ENCODE measurements at regions not wholly inside any gene's neighbourhood (a gene's known extent, or its start where the extent isn't known, plus 50 kb on each side); places are given as distances from the start of the nearest gene placed in this dataset.

- no peak for DNase-seq
These were observed 412.3 kb upstream of the ID4 start for GRCh38 chr6:19424853-19425252.

DNA sequence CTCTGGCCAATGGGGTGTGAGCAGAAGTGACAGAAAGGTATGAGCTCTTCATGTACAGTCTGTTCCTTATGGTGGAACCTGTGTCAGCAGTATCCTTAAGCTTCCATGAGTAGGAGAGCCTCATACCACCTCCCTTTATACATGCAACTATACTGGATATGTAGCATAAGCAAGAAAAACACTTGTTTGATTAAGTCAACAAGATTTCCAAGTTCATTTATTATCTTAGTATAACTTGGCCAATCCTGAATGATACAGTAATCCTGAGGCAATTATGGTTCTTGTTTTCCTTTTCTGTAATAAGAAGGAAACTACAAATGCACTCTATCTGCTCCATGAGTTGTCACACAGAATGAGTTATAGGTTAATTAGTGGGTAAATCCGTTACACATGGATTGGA, 409.6 kb upstream of the ID4 start:
- DNase-seq: no peak

DNA sequence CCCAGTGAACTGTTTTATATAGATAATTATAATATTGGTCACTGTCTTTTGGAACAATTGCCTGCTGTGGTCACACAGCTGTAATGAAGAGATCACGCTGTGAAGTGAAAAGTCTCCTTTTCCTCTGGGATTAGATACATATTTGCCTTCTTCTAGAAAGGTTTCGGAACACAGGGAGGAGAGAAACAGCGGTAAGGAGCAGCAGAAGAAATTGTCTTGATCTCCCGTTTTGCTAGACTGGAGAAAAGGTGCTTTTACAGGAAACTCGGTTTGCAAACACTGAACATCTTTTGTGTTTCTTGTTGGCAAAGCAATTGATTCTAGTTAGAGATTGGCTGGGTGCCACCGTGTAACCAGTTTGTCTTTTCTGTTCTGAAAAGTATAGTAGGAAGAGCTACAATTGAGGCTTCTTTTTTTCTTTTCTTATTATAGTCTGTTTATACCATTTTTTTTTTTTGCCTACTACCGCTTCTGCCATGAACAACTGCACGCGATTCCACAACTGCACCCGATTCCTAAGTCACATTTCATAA, 404.1 kb upstream of the ID4 start:
- no peak for DNase-seq

DNA sequence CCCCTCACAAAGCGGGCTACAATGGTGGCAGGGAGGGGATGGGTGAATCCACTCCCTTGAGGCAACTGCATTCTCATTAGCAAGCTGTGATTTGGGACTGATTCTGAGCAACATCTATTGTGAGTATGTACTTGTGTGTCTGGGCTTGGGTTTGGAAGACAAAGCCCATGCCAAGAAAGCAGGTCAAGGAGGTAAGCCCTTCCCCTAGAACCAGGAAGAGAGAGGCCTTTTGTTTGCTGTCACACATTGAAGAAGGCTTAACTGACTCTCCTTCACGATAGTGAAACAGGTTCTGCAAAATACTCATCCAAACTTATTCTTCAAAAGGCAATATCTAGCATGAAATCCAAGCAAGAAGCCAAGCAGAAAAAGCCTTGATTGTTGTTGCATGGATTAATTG, 403.1 kb upstream of the ID4 start:
- DNase-seq: no peak

- no peak for DNase-seq
These were observed 401.4 kb upstream of the ID4 start for GRCh38 chr6:19435755-19436154.

GRCh38 chr6:19438566-19439353, 398.4 kb upstream of the ID4 start:
- DNase-seq: no peak

DNA sequence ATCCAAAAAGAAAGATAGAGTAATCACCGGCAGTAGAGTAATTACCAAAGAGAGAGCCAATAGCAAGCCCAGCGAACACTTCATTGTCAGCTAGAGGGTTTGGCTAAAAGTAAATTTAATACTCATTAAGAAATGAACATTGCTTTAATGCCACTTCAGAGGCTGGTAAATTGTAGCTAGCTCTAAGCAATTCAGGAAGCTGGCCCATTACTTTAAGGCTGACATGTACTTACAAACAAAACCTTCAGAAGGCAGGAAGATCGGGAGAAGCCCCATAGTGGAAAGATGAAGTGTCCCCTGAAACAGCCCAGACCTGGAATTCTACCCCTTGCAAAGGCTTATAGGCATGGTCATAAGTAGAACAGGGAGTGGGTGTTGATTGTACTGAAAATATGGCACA, 396.6 kb upstream of the ID4 start:
- no peak for DNase-seq

DNA sequence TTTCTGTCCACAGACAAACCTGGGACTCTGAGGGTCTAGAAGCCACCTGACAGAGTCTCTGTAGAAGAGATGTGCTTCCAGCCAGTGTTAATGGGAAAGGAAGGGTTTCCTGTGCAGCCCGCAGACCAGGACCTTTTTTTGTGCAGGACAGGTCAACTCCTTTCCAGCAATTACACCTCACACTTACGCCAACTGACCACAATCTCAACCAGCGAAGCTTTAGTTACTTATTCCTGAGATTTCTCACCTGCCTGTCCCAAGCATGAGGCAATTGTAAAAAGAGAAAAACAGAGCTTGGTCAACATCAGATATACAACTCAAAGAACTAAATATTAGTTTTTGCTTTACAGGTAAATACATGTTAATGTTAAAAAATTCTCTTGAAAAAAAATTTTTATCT, 393.8 kb upstream of the ID4 start:
- no peak for DNase-seq

DNA sequence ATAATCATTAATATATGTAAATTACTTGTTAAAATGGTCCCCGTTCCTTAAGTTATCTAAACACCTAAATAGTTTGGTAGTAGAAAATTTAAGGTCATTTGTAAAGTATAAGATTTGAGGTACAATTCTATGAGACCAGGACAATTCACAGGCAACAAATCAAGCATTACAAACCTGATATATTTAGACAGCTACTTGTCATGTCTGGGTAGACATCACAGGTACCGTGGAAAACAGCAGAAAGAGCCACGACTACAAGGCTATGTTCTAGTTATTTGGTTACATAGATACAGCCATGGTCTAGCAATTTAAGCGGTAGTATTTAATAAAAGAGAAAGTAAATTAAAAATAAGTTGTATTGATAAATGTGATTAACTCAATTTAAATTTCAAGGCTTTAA, 393.1 kb upstream of the ID4 start:
- no peak for DNase-seq

DNA sequence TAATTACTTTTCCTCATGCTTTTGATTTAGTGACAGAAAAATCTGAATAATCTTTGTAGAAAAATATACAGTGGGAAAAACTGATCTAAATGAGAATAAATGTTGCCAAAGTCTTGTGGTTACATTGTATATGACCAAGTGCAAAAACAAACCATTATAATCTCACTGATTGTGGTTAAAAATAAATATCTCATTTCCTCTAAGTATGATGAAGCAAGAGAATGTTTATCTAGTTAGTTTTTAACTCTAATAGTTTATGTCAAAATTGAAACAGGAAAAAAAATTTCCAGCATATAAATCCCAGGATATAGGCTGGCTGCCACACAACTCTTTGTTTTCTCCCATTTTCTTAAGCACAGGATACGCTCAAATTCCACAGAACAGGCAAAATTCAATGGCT, 392.7 kb upstream of the ID4 start:
- no peak for DNase-seq

DNA sequence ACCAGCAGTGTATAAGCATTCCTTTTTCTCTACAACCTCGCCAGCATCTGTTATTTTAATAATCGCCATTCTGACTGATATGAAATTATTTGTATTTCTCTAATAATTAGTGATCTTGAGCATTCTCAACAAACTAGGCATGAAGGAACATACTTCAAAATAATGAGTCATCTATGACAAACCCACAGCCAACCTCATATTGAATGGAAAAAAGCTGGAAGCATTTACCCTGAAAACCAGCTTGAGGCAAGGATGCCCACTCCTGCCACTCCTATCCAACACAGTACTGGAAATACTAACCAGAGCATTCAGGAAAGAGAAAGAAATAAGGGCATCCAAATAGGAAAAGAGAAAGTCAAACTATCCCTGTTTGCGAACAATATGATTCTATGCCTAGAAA, 390.6 kb upstream of the ID4 start:
- DNase-seq: no peak

DNA sequence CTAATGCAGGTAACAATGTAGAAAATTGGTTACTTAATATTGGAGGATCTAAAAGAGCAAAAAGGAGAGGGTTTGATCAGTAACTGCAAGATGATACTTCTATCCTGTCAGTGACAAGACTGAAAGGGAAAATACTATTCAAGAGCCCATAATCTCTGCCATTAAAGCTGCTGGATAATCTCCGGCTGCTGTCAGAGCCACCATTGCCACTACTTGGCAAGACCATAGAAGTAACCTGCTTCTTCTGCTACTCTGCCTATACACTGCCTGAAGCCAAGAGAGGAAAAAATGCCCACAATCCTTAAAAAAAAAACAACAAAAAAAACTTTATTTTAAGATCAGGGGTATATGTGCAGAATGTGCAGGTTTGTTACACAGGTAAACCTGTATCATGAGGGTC, 386.5 kb upstream of the ID4 start:
- DNase-seq: no peak

DNA sequence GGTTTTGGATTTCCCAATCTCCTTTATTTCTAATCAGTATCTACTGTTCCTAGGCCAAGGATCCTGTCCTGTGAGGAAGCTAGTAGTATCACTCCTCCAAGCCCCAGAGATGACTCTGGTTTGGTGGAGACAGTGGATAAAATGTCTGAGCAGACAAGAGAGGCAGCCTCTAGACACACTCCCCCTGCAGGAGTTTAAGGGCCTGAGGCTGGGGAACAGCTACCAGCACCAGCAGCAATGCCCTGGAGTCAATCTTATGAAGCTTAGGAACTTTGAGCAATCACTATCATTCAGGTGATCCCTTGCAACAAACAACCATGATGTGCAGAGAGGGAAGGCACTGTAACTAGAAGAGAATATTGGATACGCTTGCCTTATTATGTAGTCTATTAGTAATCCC, 384.7 kb upstream of the ID4 start:
- DNase-seq: no peak

GRCh38 chr6:19454001-19454720, 383.0 kb upstream of the ID4 start:
- no peak for DNase-seq

DNA sequence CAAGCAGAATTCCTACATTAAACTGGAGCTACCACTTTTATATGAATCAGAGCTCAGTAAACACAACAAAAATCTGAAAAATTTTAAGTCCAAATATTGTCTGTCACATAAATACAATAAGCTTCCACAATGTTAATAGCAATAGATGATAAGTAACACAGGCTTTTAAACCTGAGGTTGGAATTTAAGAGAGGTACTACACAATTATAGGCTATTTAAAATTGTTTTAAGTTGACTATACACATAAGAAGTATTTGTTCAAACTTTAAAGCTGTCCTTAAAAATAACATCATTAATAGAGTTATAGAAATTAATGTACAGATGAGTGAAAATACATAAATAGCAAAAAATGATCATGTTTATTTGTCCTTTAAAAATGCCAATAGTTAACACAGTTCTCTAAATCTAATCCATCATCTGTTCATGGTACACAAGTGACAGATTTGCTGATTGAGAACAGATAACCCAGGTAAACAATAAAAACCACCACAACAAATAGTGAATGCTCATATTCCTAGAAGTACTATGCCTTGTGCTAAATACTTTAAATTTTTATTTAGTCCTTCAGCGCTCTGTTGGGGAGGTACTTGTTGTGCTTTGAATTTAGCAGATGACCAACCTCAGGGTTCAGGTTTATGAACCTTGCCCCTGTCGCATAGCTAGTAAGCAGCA, 382.3 kb upstream of the ID4 start:
- no peak for DNase-seq

DNA sequence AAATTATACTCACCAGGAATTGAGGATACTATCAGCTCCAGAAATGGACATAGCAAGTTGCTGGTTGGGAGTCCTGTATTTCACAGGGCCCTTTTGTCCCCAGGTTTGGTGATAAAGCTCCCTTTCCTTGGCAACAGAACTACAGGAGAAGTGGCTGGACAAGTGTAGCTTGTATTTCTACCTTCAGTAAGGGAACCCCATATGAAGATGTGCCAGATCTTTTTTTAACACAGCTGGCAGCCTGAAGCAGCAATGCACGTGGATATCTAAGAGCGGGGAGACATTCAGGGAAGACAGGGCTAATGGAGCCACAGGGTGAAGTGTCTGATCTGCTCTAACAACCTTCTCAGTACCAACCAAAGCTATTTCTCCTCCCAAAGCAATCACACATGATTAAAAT, 373.9 kb upstream of the ID4 start:
- no peak for DNase-seq

- no peak for DNase-seq
These were observed 373.2 kb upstream of the ID4 start for GRCh38 chr6:19463925-19464324.

DNA sequence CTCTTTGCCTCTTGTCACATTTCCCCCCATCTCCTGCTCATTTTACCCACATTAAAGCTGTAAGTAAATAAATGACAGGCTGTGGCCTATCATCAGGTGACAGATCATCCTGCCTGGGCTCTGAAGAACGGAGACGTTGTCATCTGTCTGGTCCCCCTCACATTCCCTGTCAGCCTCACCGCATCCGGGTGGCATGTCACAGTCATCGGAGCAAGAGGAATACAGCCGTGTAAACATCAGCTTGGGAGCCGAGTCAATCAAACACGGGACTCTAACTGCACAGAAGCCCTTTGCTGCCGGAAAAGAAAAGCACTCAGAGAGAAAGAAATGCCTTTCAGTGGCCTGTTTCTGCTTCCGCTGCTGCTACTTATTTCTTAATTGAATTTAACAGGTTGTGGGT, 371.9 kb upstream of the ID4 start:
- no peak for DNase-seq

DNA sequence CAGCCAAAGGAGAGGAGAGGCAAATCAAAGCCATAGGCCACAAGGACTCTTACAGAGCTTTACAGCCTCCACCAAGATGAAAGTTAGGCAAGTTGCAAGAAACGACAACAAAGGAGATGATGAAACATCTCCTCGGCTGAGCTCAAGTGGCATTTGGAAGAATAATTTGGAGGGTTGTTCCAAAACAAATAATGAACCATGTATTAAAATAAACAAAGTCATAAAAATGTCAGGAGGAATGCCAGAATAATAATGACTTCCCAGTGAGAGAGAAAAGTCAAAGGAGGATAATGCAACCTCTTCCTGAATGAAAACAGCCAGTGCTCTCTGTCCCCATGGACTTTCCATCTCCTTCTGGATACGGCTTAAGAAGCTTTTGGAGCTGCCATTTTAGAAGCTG, 371.4 kb upstream of the ID4 start:
- no peak for DNase-seq

DNA sequence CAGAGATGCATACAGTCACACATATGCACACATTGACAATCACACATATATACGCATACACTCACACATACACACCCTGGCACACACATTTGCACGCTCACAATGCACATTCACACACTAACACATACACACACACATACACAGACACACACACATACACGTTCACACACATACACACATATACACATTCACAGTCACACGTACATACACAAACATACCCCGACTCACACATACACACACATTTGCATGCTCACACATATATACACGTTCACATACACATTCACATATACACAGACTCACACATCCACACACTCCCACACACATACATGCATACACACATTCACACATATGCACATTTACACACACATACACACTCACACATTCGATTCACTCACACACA, 366.8 kb upstream of the ID4 start:
- DNase-seq: no peak

DNA sequence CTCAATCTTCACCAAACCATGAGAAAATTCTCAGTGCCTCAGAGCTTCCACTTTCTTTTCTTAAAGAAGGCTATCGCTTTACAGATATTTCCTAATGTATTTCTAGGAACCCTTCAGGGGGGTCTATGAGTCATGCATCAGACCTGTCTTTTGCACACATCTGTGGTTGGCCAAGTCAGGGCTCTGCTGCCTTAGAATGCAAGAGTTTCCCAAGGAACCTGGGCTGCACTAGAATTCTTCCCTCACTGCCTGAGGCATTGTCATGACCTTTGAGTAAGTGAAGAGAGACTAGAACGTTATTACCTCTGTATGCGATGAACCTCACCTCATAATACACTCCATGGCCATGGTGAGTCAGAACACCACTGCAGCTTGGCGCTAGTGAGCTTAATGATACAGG, 365.0 kb upstream of the ID4 start:
- DNase-seq: no peak

- DNase-seq: no peak
These were observed 364.3 kb upstream of the ID4 start for GRCh38 chr6:19472850-19473249.

- no peak for DNase-seq
These were observed 359.6 kb upstream of the ID4 start for GRCh38 chr6:19477563-19477962.

DNA sequence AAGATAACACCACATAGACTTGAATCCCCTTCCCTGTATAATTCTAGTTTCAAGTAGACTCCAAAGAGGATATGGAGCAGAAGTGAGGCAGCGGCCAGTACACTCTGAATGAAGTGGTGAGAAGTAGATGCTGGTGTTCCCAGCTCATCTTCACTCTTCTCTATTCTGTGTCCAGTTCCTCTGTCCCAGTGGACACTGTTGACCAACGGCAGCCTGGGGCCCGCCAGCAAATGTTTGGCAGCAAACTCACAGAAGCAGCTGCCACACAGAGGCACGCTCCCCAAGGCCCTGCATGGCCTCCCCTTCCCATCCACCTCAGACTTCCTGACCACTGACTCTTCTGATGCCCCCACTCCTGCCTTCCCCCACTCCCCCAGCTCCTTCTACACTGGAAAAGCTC, 358.9 kb upstream of the ID4 start:
- no peak for DNase-seq

Measured in activated naive CD4-positive, alpha-beta T cell treated with anti-CD3 and anti-CD28 coated beads, Interleukin-2, amount 50 U/mL, for 16 hours (primary cell).